CD14-positive monocyte (primary cell): ENCODE measurements at regions not wholly inside any gene's neighbourhood (a gene's known extent, or its start where the extent isn't known, plus 50 kb on each side); places are given as distances from the start of the nearest gene placed in this dataset.

Experiments used
- DNase-seq, 3 donors: peaks; one replicate each; pipeline ENCODE4 v3.0.0-alpha.2; 2011 to 2022
- H2AFZ ChIP-seq: 2 replicates; pipeline ENCODE4 v1.6.0; 2012; ENCODE audit warnings: mild to moderate bottlenecking, low read depth, low read length, inconsistent platforms; ENCODE audit not compliant: insufficient read depth, poor library complexity, severe bottlenecking
- H3K27ac ChIP-seq, 2 donors: 1 replicate in 1 of 2; 2 replicates in 1 of 2; pipeline ENCODE4 v1.5.1; 2012 to 2013; ENCODE audit warnings: low read length in 2 of 2, control low read depth in 1 of 2, inconsistent platforms in 1 of 2, low read depth in 1 of 2, mild to moderate bottlenecking in 1 of 2
- H3K27me3 ChIP-seq, 2 donors: one replicate each; pipeline versions ENCODE4 v1.6.0 to v1.6.1; 2011 to 2013; ENCODE audit warnings: low read length in 2 of 2; ENCODE audit not compliant: control insufficient read depth in 2 of 2, insufficient read depth in 2 of 2
- H3K36me3 ChIP-seq, 2 donors: replicated peaks in 1 of 2; 1 replicate in 1 of 2; 2 replicates in 1 of 2; pipeline versions ENCODE4 v1.5.1 to v1.6.1; 2012 to 2013; ENCODE audit warnings: low read length in 2 of 2, control low read depth in 1 of 2, inconsistent platforms in 1 of 2, mild to moderate bottlenecking in 1 of 2; ENCODE audit not compliant: insufficient read depth in 2 of 2, control insufficient read depth in 1 of 2
- H3K4me1 ChIP-seq, 2 donors: 1 replicate in 1 of 2; 2 replicates in 1 of 2; pipeline versions ENCODE4 v1.5.1 to v1.6.1; 2012 to 2013; ENCODE audit warnings: low read length in 2 of 2, control low read depth in 1 of 2, inconsistent platforms in 1 of 2, mild to moderate bottlenecking in 1 of 2, moderate library complexity in 1 of 2; ENCODE audit not compliant: insufficient read depth in 2 of 2, control insufficient read depth in 1 of 2
- H3K4me2 ChIP-seq: replicated peaks from 2 replicates; pipeline ENCODE3; 2012; ENCODE audit warnings: low read length, moderate library complexity, mild to moderate bottlenecking; ENCODE audit not compliant: poor library complexity, severe bottlenecking; ENCODE audit errors: extremely low read depth
- H3K4me3 ChIP-seq, 3 experiments: fragments of 200-600 bp in 1 of 3; sonication (generic) in 1 of 3; replicated peaks in 1 of 3; 1 replicate in 2 of 3; 2 replicates in 1 of 3; pipeline ENCODE4 v1.5.1; 2011 to 2013; ENCODE audit warnings: low read length in 3 of 3, mild to moderate bottlenecking in 3 of 3, control low read depth in 2 of 3, low read depth in 2 of 3, inconsistent platforms in 1 of 3, moderate library complexity in 1 of 3
- H3K79me2 ChIP-seq: 2 replicates; pipeline ENCODE4 v1.6.0; 2012; ENCODE audit warnings: mild to moderate bottlenecking, control low read depth, inconsistent platforms, low read length, moderate library complexity; ENCODE audit not compliant: insufficient read depth
- H3K9ac ChIP-seq: 2 replicates; pipeline ENCODE4 v1.6.0; 2017; ENCODE audit warnings: low read length, mild to moderate bottlenecking; ENCODE audit not compliant: insufficient read depth, poor library complexity, severe bottlenecking
- H3K9me3 ChIP-seq, 2 donors: replicated peaks in 1 of 2; 1 replicate in 1 of 2; 2 replicates in 1 of 2; pipeline versions ENCODE4 v1.5.1 to v1.6.1; 2012 to 2013; ENCODE audit warnings: low read length in 2 of 2, control low read depth in 1 of 2; ENCODE audit not compliant: control insufficient read depth in 1 of 2, insufficient read depth in 1 of 2
- H4K20me1 ChIP-seq: 2 replicates; pipeline ENCODE4 v1.6.0; 2012; ENCODE audit warnings: mild to moderate bottlenecking, low read length, control low read depth, moderate library complexity; ENCODE audit not compliant: insufficient read depth
- H3K27ac Mint-ChIP-seq, 7 donors: one replicate each; pipeline ENCODE4 v1.8.0; 2020; ENCODE audit warnings: mild to moderate bottlenecking in 7 of 7, mixed read lengths in 7 of 7, moderate library complexity in 6 of 7, inconsistent platforms in 2 of 7
- H3K27me3 Mint-ChIP-seq, 3 donors: one replicate each; pipeline ENCODE4 v1.8.0; 2021 to 2022; ENCODE audit warnings: low read depth in 3 of 3, mild to moderate bottlenecking in 3 of 3, mixed read lengths in 3 of 3, moderate library complexity in 3 of 3, inconsistent platforms in 1 of 3
- H3K36me3 Mint-ChIP-seq, 2 donors: one replicate each; pipeline ENCODE4 v1.8.0; 2020; ENCODE audit warnings: mixed read lengths in 2 of 2, inconsistent platforms in 1 of 2, mild to moderate bottlenecking in 1 of 2
- H3K4me1 Mint-ChIP-seq: one replicate; pipeline ENCODE4 v1.8.0; 2020; ENCODE audit warnings: mild to moderate bottlenecking, mixed read lengths
- H3K4me3 Mint-ChIP-seq, 2 donors: one replicate each; pipeline ENCODE4 v1.8.0; 2020; ENCODE audit warnings: mild to moderate bottlenecking in 2 of 2, mixed read lengths in 2 of 2, moderate library complexity in 1 of 2
- H3K9me3 Mint-ChIP-seq, 7 donors: one replicate each; pipeline ENCODE4 v1.8.0; 2020 to 2022; ENCODE audit warnings: mixed read lengths in 7 of 7, mild to moderate bottlenecking in 6 of 7, moderate library complexity in 6 of 7, inconsistent platforms in 2 of 7
- CTCF ChIP-seq: fragments of 200-600 bp; IDR thresholded peaks from one replicate; pipeline ENCODE4 v1.8.0; 2022; ENCODE audit warnings: antibody characterized with exemption, mild to moderate bottlenecking
- WGBS: methylation state at CpG from one replicate; pipeline ENCODE4 v1.1.5; 2013; ENCODE audit warnings: missing lambda C conversion rate; ENCODE audit not compliant: insufficient coverage; 5-methylcytosine and 5-hydroxymethylcytosine counted together
- intact Hi-C, 2 donors: fragments of 100-400 bp; cut with micrococcal nuclease; formaldehyde crosslinking; loops; one replicate each; pipeline versions ENCODE4 v1.15.0 to v1.15.1; 2023

GRCh38 chr3:8204331-8204730, 297.3 kb upstream of the LMCD1 start:
- Mint-ChIP-seq H3K27me3 (peaks cover 0 to 4% (median 0%) of the 10 kb centered on the region in 3 donors), H3K4me3 (no peak overlapping the region), H3K9me3 (peaks cover 0 to 5% (median 2%) of the 10 kb centered on the region in 7 donors), H3K36me3 (no peaks in the 10 kb centered on the region), H3K27ac (no peak overlapping the region), H3K4me1 (no peaks in the 10 kb centered on the region)
- 99% methylated on average over 5 of the region's 5 CpGs for WGBS
- H3K36me3 ChIP-seq = no peaks in the 10 kb centered on the region
- H3K4me3 ChIP-seq = no peak overlapping the region
- H4K20me1 ChIP-seq = no peaks in the 10 kb centered on the region
- no peaks in the 10 kb centered on the region for H3K9me3 ChIP-seq
- H3K27me3 ChIP-seq = no peaks in the 10 kb centered on the region
- no peaks in the 10 kb centered on the region for H3K4me1 ChIP-seq
- H2AFZ ChIP-seq = no peak overlapping the region
- no peak overlapping the region for H3K27ac ChIP-seq
- TF ChIP-seq CTCF = no peak
- H3K9ac ChIP-seq = no peak overlapping the region
- intact Hi-C loops = no loop called here
- no peak overlapping the region for H3K4me2 ChIP-seq
- H3K79me2 ChIP-seq = no peaks in the 10 kb centered on the region
- no peak for DNase-seq

- H3K4me1 ChIP-seq = no peaks in the 10 kb centered on the region
- no peaks in the 10 kb centered on the region for H3K79me2 ChIP-seq
- no peak overlapping the region for H3K27ac ChIP-seq
- H3K9me3 Mint-ChIP-seq = peaks cover 0 to 5% (median 2%) of the 10 kb centered on the region in 7 donors
- no peaks in the 10 kb centered on the region for H3K36me3 ChIP-seq
- intact Hi-C loops = no loop called here
- H2AFZ ChIP-seq = no peak overlapping the region
- no CpG with 5 or more reads among the region's 5 CpGs for WGBS
- H3K9me3 ChIP-seq = no peaks in the 10 kb centered on the region
- H3K4me3 ChIP-seq = no peak overlapping the region
- H4K20me1 ChIP-seq = no peaks in the 10 kb centered on the region
- H3K27ac Mint-ChIP-seq = no peak overlapping the region
- DNase-seq = no peak
- TF ChIP-seq CTCF = no peak
- H3K36me3 Mint-ChIP-seq = no peaks in the 10 kb centered on the region
- H3K4me3 Mint-ChIP-seq = no peak overlapping the region
- H3K4me2 ChIP-seq = no peak overlapping the region
- H3K4me1 Mint-ChIP-seq = no peaks in the 10 kb centered on the region
- peaks cover 0 to 4% (median 0%) of the 10 kb centered on the region in 3 donors for H3K27me3 Mint-ChIP-seq
- H3K27me3 ChIP-seq = no peaks in the 10 kb centered on the region
- no peak overlapping the region for H3K9ac ChIP-seq
These were observed 296.6 kb upstream of the LMCD1 start for GRCh38 chr3:8204853-8205650.
